ENCODE measurements at regions not wholly inside any gene's neighbourhood (a gene's known extent, or its start where the extent isn't known, plus 50 kb on each side); places are given as distances from the start of the nearest gene placed in this dataset.

- no peaks in the 10 kb centered on the region for H3K27me3 ChIP-seq
- no peaks in the 10 kb centered on the region for H3K36me3 ChIP-seq
- no peaks in the 10 kb centered on the region for H3K9me3 ChIP-seq
- 74% methylated on average over 9 of the region's 9 CpGs for WGBS
- no peak overlapping the region for H3K4me3 ChIP-seq
- H3K4me1 ChIP-seq: peaks cover 8% of the 10 kb centered on the region
- no peak for DNase-seq (ENCODE audit: low spot score in 2 of 2)
- TF ChIP-seq POLR2A (IDR thresholded peaks at IDR 0.05): no peak
- no peak for TF ChIP-seq POLR2AphosphoS5 (IDR thresholded peaks at IDR 0.05)
- peak in 1 of 2 donors; percentile 59 for TF ChIP-seq CTCF (IDR thresholded peaks at IDR 0.05)
- TF ChIP-seq EP300 (IDR thresholded peaks at IDR 0.05): no peak
- H3K27ac ChIP-seq: no peak overlapping the region
These were observed 280.3 kb downstream of the CDC5L start for GRCh38 chr6:44667668-44668390.

GRCh38 chr6:44668391-44668930, 281.0 kb downstream of the CDC5L start:
- peaks cover 6% of the 10 kb centered on the region for H3K4me1 ChIP-seq
- no peak for TF ChIP-seq EP300 (IDR thresholded peaks at IDR 0.05)
- H3K27me3 ChIP-seq: no peaks in the 10 kb centered on the region
- DNase-seq (ENCODE audit: low spot score in 2 of 2): no peak
- no peaks in the 10 kb centered on the region for H3K9me3 ChIP-seq
- no peak overlapping the region for H3K4me3 ChIP-seq
- no peak overlapping the region for H3K27ac ChIP-seq
- no peaks in the 10 kb centered on the region for H3K36me3 ChIP-seq
- WGBS: 80% methylated on average over 7 of the region's 8 CpGs

GRCh38 chr6:44668976-44669934, 281.7 kb downstream of the CDC5L start:
- no peak for TF ChIP-seq EP300 (IDR thresholded peaks at IDR 0.05)
- no peak for TF ChIP-seq POLR2A (IDR thresholded peaks at IDR 0.05)
- no peak for TF ChIP-seq CTCF (IDR thresholded peaks at IDR 0.05)
- no peak for TF ChIP-seq POLR2AphosphoS5 (IDR thresholded peaks at IDR 0.05)
- no peak for DNase-seq (ENCODE audit: low spot score in 2 of 2)
- H3K27ac ChIP-seq: no peak overlapping the region
- H3K36me3 ChIP-seq: no peaks in the 10 kb centered on the region
- H3K4me1 ChIP-seq: no peaks in the 10 kb centered on the region
- H3K27me3 ChIP-seq: peaks cover 3% of the 10 kb centered on the region
- WGBS: 95% methylated on average over 9 of the region's 9 CpGs
- no peak overlapping the region for H3K4me3 ChIP-seq
- H3K9me3 ChIP-seq: no peaks in the 10 kb centered on the region

- 98% methylated on average over 3 of the region's 3 CpGs for WGBS
These were observed 282.6 kb downstream of the CDC5L start for GRCh38 chr6:44670146-44670545.

GRCh38 chr6:44671333-44671732, 283.8 kb downstream of the CDC5L start:
- Histone ChIP-seq H3K4me3 (no peak overlapping the region), H3K36me3 (no peaks in the 10 kb centered on the region), H3K27me3 (peaks cover 3% of the 10 kb centered on the region), H3K4me1 (no peaks in the 10 kb centered on the region), H3K9me3 (no peaks in the 10 kb centered on the region), H3K27ac (no peak overlapping the region)
- TF ChIP-seq POLR2A (IDR thresholded peaks at IDR 0.05) (no peak), CTCF (IDR thresholded peaks at IDR 0.05) (no peak), EP300 (IDR thresholded peaks at IDR 0.05) (no peak), POLR2AphosphoS5 (IDR thresholded peaks at IDR 0.05) (no peak)
- 89% methylated on average over 4 of the region's 4 CpGs for WGBS
- no peak for DNase-seq (ENCODE audit: low spot score in 2 of 2)

More at GRCh38 chr6:44670146-44670545, 282.6 kb downstream of the CDC5L start:
- no peaks in the 10 kb centered on the region for H3K36me3 ChIP-seq
- no peaks in the 10 kb centered on the region for H3K4me1 ChIP-seq
- peaks cover 3% of the 10 kb centered on the region for H3K27me3 ChIP-seq
- DNase-seq (ENCODE audit: low spot score in 2 of 2): no peak
- TF ChIP-seq POLR2A (IDR thresholded peaks at IDR 0.05) (no peak), CTCF (IDR thresholded peaks at IDR 0.05) (no peak), EP300 (IDR thresholded peaks at IDR 0.05) (no peak), POLR2AphosphoS5 (IDR thresholded peaks at IDR 0.05) (no peak)
- no peak overlapping the region for H3K27ac ChIP-seq
- no peak overlapping the region for H3K4me3 ChIP-seq
- H3K9me3 ChIP-seq: no peaks in the 10 kb centered on the region

Data from suprapubic skin (tissue), 4 donors.